K562 (cell line): ENCODE measurements at regions not wholly inside any gene's neighbourhood (a gene's known extent, or its start where the extent isn't known, plus 50 kb on each side); places are given as distances from the start of the nearest gene placed in this dataset.

Experiments used
- ATAC-seq: fragments of 200-7000 bp; cut with Tn5 transposase; 3 replicates; pipeline ENCODE4 v1.9.1; 2020; ENCODE audit warnings: moderate library complexity
- BruUV-seq: library from RNA; stranded (reverse); fragments of 400-500 nt; replicated peaks from 2 replicates; lab custom pipeline; 2021; lab: Mats Ljungman, UMichigan
- CTCF ChIA-PET: fragments of 300-600 bp; formaldehyde crosslinking; extraction: SDS; loops from one replicate; lab custom pipeline; 2021; ENCODE audit warnings: low intra/inter-chr PET ratio; lab: Yijun Ruan, JAX
- POLR2A ChIA-PET: fragments of 300-600, 350-650 bp; sonication (Branson Sonifier 250); formaldehyde crosslinking; extraction: SDS; loops from one replicate; lab custom pipeline; 2021; ENCODE audit warnings: antibody characterized with exemption, inconsistent platforms; lab: Yijun Ruan, JAX
- DNase-seq, 4 experiments: peaks; one replicate each; pipeline versions ENCODE4 v3.0.0 to v3.0.0-alpha.2; 2011 to 2018; ENCODE audit warnings: low spot score in 3 of 4, mixed read lengths in 3 of 4; ENCODE audit errors: extremely low read depth in 1 of 4
- FAIRE-seq: peaks from 2 replicates; lab custom pipeline; 2011; peaks lifted over from hg19 to GRCh38; lab: Jason Lieb, UNC
- H2AFZ ChIP-seq: 2 replicates; pipeline ENCODE4 v1.6.0; 2011; ENCODE audit warnings: low read depth, low read length, control low read depth, inconsistent platforms
- H3K27ac ChIP-seq: fragments of 200-600 bp; 3 replicates; pipeline ENCODE4 v1.8.0; 2011; ENCODE audit warnings: low read depth, mild to moderate bottlenecking, control low read depth, inconsistent platforms, low read length, moderate library complexity, mixed read lengths; ENCODE audit errors: extremely low read depth
- H3K27me3 ChIP-seq, 2 experiments: fragments of 300-600 bp in 1 of 2; 2 replicates in 1 of 2; 3 replicates in 1 of 2; pipeline versions ENCODE4 v1.6.0 to v1.8.0; 2011; ENCODE audit warnings: inconsistent platforms in 2 of 2, low read length in 2 of 2, mild to moderate bottlenecking in 1 of 2, mixed read lengths in 1 of 2, moderate library complexity in 1 of 2; ENCODE audit not compliant: control insufficient read depth in 2 of 2, insufficient read depth in 2 of 2
- H3K36me3 ChIP-seq: fragments of 300-600 bp; 3 replicates; pipeline ENCODE4 v1.8.0; 2011; ENCODE audit warnings: mild to moderate bottlenecking, low read length, inconsistent platforms; ENCODE audit not compliant: control insufficient read depth, insufficient read depth
- H3K4me1 ChIP-seq, 2 experiments: fragments of 200-600 bp in 1 of 2; replicated peaks in 1 of 2; 2 replicates in 1 of 2; 3 replicates in 1 of 2; pipeline versions ENCODE4 v1.5.1 to v1.8.0; 2011; ENCODE audit warnings: inconsistent platforms in 2 of 2, low read length in 2 of 2, mild to moderate bottlenecking in 1 of 2, mixed read lengths in 1 of 2, moderate library complexity in 1 of 2; ENCODE audit not compliant: control insufficient read depth in 2 of 2, insufficient read depth in 2 of 2
- H3K4me2 ChIP-seq: 2 replicates; pipeline ENCODE4 v1.6.1; 2011; ENCODE audit warnings: low read length, control low read depth, inconsistent platforms, mixed read lengths; ENCODE audit not compliant: insufficient read depth
- H3K4me3 ChIP-seq: fragments of 200-600 bp; sonication (generic), shearing (Covaris generic); 2 replicates; pipeline ENCODE4 v1.5.1; 2016; ENCODE audit warnings: control low read depth, inconsistent platforms
- H3K79me2 ChIP-seq: fragments of 200-600 bp; 3 replicates; pipeline ENCODE4 v1.8.0; 2011; ENCODE audit warnings: low read length, inconsistent platforms; ENCODE audit not compliant: control insufficient read depth, insufficient read depth
- H3K9ac ChIP-seq, 2 experiments: 2 replicates each; pipeline versions ENCODE4 v1.6.0 to v1.6.1; 2011; ENCODE audit warnings: low read depth in 2 of 2, low read length in 2 of 2, control low read depth in 1 of 2, inconsistent platforms in 1 of 2, mild to moderate bottlenecking in 1 of 2, mixed read lengths in 1 of 2; ENCODE audit not compliant: insufficient read depth in 1 of 2
- H3K9me1 ChIP-seq: one replicate; pipeline ENCODE4 v1.6.0; 2011; ENCODE audit warnings: inconsistent platforms, mild to moderate bottlenecking, low read length, moderate library complexity; ENCODE audit not compliant: control insufficient read depth, insufficient read depth
- H3K9me3 ChIP-seq: replicated peaks from 2 replicates; pipeline ENCODE4 v1.5.1; 2011; ENCODE audit warnings: low read depth, low read length, inconsistent platforms; ENCODE audit not compliant: control insufficient read depth, insufficient read depth
- H4K20me1 ChIP-seq: replicated peaks from 2 replicates; pipeline ENCODE4 v1.6.1; 2011; ENCODE audit warnings: low read length, inconsistent platforms, mixed read lengths; ENCODE audit not compliant: control insufficient read depth, insufficient read depth
- ARID2 ChIP-seq: fragments of 450-650 bp; IDR thresholded peaks from 2 replicates; pipeline ENCODE4 v1.6.1; 2017; ENCODE audit warnings: antibody characterized with exemption, mild to moderate bottlenecking
- CCNT2 ChIP-seq: IDR thresholded peaks from 2 replicates; pipeline ENCODE4 v1.6.1; 2011; ENCODE audit warnings: borderline replicate concordance, low read depth, mild to moderate bottlenecking, moderate library complexity, mixed read lengths, low read length; ENCODE audit not compliant: insufficient read length; ENCODE audit errors: extremely low read depth
- HMG20B ChIP-seq: fragments of 250-450 bp; sonication (Bioruptor Pico); IDR thresholded peaks from 2 replicates; pipeline ENCODE4 v1.5.0; 2021; ENCODE audit warnings: mild to moderate bottlenecking
- POLR2AphosphoS2 ChIP-seq: IDR thresholded peaks from 2 replicates; pipeline ENCODE4 v1.6.1; 2012; ENCODE audit warnings: low read length, improper control_type of control experiment
- POLR2B ChIP-seq: fragments of 450-650 bp; IDR thresholded peaks from 2 replicates; pipeline ENCODE4 v1.6.1; 2018; ENCODE audit warnings: low read depth; ENCODE audit not compliant: partially characterized antibody
- POU5F1 ChIP-seq: fragments of 150-350 bp; IDR thresholded peaks from 2 replicates; pipeline ENCODE4 v1.6.1; 2014; ENCODE audit warnings: borderline replicate concordance, low read length, low read depth, mild to moderate bottlenecking; ENCODE audit not compliant: partially characterized antibody
- RBBP5 ChIP-seq: fragments of 200-600 bp; sonication (generic); IDR thresholded peaks from 2 replicates; pipeline ENCODE4 v1.6.1; 2012; ENCODE audit warnings: borderline replicate concordance, mild to moderate bottlenecking, low read length, control low read depth, inconsistent platforms; ENCODE audit not compliant: insufficient read depth, poor library complexity, severe bottlenecking
- RBM14 ChIP-seq: fragments of 200-400 bp; formaldehyde crosslinking; IDR thresholded peaks from 2 replicates; pipeline ENCODE4 v1.6.1; 2018; ENCODE audit warnings: low read depth, mild to moderate bottlenecking, low read length, moderate library complexity, borderline replicate concordance; ENCODE audit not compliant: insufficient read depth
- RCOR1 ChIP-seq, 2 experiments: IDR thresholded peaks; 2 replicates each; pipeline ENCODE4 v1.6.1; 2012; ENCODE audit warnings: low read depth in 2 of 2, low read length in 2 of 2, borderline replicate concordance in 1 of 2, improper control_type of control experiment in 1 of 2
- SMAD3 ChIP-seq: fragments of 450-650 bp; formaldehyde crosslinking; conservative IDR thresholded peaks from 2 replicates; pipeline ENCODE4 v1.4.0; 2020; ENCODE audit warnings: mild to moderate bottlenecking
- WGBS: fragments of 100-300 bp; shearing (Covaris generic); methylation state at CpG from one replicate; pipeline ENCODE4 v1.1.6; 2016; ENCODE audit warnings: low coverage, mixed read lengths; ENCODE audit not compliant: insufficient coverage; ENCODE audit errors: missing lambda C conversion rate; 5-methylcytosine and 5-hydroxymethylcytosine counted together
- in situ Hi-C: fragments of 300-500 bp; cut with MboI; formaldehyde crosslinking; loops from 4 replicates; pipeline ENCODE4 v1.15.0; 2018; ENCODE audit warnings: inconsistent platforms, mixed read lengths
- intact Hi-C: fragments of 100-400 bp; cut with micrococcal nuclease; formaldehyde crosslinking; loops from 2 replicates; pipeline ENCODE4 v1.14.2; 2022
- TF ChIP-seq, protein P1 (sequence below), 2 experiments: fragments of 200-800 bp in 1 of 2; sonication (Bioruptor generic) in 1 of 2; sonication (generic) in 1 of 2; formaldehyde crosslinking in 1 of 2; IDR thresholded peaks in 1 of 2; conservative IDR thresholded peaks in 1 of 2; 2 replicates each; pipeline versions ENCODE4 v1.5.0 to v1.6.1; 2016 to 2020; ENCODE audit warnings: missing compliant biosample characterization in 1 of 2, missing genetic modification characterization in 1 of 2, missing genetic modification reagents in 1 of 2
- TF ChIP-seq, protein P2 (sequence below): fragments of 250-450 bp; sonication (Bioruptor Pico); IDR thresholded peaks from 2 replicates; pipeline ENCODE4 v1.4.0; 2020

DNA sequence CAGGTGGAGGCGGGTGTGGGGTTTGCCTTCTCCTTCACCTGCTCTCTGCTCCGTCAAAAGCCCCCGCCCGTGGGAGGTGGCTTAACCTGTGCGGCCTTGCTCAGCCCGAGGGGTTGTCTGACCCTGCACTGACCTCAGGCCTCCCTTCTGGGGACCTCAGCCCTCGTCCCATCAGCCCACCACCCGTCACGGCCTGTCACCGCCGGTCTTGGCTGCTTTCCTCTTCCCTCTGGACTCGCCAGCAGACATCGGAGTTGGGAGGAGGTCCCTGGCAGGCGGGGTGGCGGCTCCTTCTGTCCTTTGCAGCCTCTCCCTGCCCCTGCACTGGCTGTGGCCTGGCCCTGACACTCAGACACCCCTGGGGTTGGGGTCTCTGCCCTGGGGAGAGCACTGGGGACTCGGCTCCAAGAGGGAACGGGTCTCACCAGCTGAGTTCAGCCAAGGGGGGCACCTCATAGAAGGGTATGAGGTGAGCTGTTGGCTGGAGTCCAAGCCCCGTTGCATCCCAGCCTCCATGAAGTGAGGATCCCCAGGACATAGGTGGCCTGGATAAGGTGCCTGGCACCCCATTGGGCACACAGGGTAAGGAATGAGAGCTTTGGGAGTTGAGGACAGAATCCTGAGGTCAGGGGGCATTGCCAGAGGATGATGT is 999.6 kb downstream of the BRD1 start:
- 0% methylated on average over 6 of the region's 18 CpGs for WGBS
- no peaks in the 10 kb centered on the region for H3K36me3 ChIP-seq
- TF ChIP-seq, protein P1, sequence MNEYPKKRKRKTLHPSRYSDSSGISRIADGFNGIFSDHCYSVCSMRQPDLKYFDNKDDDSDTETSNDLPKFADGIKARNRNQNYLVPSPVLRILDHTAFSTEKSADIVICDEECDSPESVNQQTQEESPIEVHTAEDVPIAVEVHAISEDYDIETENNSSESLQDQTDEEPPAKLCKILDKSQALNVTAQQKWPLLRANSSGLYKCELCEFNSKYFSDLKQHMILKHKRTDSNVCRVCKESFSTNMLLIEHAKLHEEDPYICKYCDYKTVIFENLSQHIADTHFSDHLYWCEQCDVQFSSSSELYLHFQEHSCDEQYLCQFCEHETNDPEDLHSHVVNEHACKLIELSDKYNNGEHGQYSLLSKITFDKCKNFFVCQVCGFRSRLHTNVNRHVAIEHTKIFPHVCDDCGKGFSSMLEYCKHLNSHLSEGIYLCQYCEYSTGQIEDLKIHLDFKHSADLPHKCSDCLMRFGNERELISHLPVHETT (CRISPR knock-in tag; conservative IDR thresholded peaks at IDR 0.05 in 1 of 2, IDR thresholded peaks at IDR 0.05 in 1 of 2), result no peak
- no peak for TF ChIP-seq RCOR1 (IDR thresholded peaks at IDR 0.05; ENCODE audit: borderline replicate concordance in 1 of 2, low read depth in 2 of 2, low read length in 2 of 2)
- TF ChIP-seq SMAD3 (CRISPR knock-in tag), result no peak
- TF ChIP-seq, protein P2, sequence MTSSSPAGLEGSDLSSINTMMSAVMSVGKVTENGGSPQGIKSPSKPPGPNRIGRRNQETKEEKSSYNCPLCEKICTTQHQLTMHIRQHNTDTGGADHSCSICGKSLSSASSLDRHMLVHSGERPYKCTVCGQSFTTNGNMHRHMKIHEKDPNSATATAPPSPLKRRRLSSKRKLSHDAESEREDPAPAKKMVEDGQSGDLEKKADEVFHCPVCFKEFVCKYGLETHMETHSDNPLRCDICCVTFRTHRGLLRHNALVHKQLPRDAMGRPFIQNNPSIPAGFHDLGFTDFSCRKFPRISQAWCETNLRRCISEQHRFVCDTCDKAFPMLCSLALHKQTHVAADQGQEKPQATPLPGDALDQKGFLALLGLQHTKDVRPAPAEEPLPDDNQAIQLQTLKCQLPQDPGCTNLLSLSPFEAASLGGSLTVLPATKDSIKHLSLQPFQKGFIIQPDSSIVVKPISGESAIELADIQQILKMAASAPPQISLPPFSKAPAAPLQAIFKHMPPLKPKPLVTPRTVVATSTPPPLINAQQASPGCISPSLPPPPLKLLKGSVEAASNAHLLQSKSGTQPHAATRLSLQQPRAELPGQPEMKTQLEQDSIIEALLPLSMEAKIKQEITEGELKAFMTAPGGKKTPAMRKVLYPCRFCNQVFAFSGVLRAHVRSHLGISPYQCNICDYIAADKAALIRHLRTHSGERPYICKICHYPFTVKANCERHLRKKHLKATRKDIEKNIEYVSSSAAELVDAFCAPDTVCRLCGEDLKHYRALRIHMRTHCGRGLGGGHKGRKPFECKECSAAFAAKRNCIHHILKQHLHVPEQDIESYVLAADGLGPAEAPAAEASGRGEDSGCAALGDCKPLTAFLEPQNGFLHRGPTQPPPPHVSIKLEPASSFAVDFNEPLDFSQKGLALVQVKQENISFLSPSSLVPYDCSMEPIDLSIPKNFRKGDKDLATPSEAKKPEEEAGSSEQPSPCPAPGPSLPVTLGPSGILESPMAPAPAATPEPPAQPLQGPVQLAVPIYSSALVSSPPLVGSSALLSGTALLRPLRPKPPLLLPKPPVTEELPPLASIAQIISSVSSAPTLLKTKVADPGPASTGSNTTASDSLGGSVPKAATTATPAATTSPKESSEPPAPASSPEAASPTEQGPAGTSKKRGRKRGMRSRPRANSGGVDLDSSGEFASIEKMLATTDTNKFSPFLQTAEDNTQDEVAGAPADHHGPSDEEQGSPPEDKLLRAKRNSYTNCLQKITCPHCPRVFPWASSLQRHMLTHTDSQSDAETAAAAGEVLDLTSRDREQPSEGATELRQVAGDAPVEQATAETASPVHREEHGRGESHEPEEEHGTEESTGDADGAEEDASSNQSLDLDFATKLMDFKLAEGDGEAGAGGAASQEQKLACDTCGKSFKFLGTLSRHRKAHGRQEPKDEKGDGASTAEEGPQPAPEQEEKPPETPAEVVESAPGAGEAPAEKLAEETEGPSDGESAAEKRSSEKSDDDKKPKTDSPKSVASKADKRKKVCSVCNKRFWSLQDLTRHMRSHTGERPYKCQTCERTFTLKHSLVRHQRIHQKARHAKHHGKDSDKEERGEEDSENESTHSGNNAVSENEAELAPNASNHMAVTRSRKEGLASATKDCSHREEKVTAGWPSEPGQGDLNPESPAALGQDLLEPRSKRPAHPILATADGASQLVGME, result no peak
- TF ChIP-seq POU5F1, result no peak
- no peak for TF ChIP-seq ARID2
- no peak for TF ChIP-seq RBM14
- no peak for TF ChIP-seq CCNT2
- no peak for TF ChIP-seq RBBP5
- TF ChIP-seq POLR2AphosphoS2, result no peak
- TF ChIP-seq POLR2B, result no peak
- TF ChIP-seq HMG20B, result no peak

More for the DNA sequence above, 999.6 kb downstream of the BRD1 start:
- Histone ChIP-seq H3K4me3 (no peak overlapping the region), H3K79me2 (no peaks in the 10 kb centered on the region), H4K20me1 (no peaks in the 10 kb centered on the region), H3K4me1 (no peaks in the 10 kb centered on the region), H3K9me3 (no peaks in the 10 kb centered on the region), H2AFZ (no peak overlapping the region), H3K4me2 (no peak overlapping the region), H3K9ac (no peak overlapping the region), H3K27ac (no peak overlapping the region), H3K27me3 (no peaks in the 10 kb centered on the region; a peak in 1 of 5 replicates), H3K9me1 (no peaks in the 10 kb centered on the region)
- FAIRE-seq (no peak), ATAC-seq (no peak), DNase-seq (no peak)
- intact Hi-C loops (no loop called here), in situ Hi-C loops (no loop called here)
- ChIA-PET POLR2A (interaction anchor here (0.6 kb wide), 1 partner anchor 81 kb away, joined by 3 read pairs; no protein-coding TSS in a partner anchor), CTCF (no interaction called here)
- no TSS peak for BruUV-seq
